ENCODE measurements at regions not wholly inside any gene's neighbourhood (a gene's known extent, or its start where the extent isn't known, plus 50 kb on each side); places are given as distances from the start of the nearest gene placed in this dataset.

GRCh38 chr22:22085702-22086500 lies 103.3 kb upstream of the TOP3B start:
- Histone ChIP-seq H3K4me1 (ENCODE audit: insufficient read depth, poor library complexity, severe bottlenecking) (no peaks in the 10 kb centered on the region), H3K27me3 (ENCODE audit: insufficient read depth, poor library complexity, severe bottlenecking) (no peaks in the 10 kb centered on the region), H3K4me3 (ENCODE audit: severe bottlenecking) (no peak overlapping the region), H3K36me3 (ENCODE audit: low read depth) (no peaks in the 10 kb centered on the region), H3K27ac (ENCODE audit: poor library complexity, severe bottlenecking) (no peak overlapping the region), H3K9me3 (ENCODE audit: severe bottlenecking) (no peaks in the 10 kb centered on the region)
- DNase-seq (ENCODE audit: low spot score): no peak
- ATAC-seq (ENCODE audit: low read depth): no peak
- TF ChIP-seq, protein P1, sequence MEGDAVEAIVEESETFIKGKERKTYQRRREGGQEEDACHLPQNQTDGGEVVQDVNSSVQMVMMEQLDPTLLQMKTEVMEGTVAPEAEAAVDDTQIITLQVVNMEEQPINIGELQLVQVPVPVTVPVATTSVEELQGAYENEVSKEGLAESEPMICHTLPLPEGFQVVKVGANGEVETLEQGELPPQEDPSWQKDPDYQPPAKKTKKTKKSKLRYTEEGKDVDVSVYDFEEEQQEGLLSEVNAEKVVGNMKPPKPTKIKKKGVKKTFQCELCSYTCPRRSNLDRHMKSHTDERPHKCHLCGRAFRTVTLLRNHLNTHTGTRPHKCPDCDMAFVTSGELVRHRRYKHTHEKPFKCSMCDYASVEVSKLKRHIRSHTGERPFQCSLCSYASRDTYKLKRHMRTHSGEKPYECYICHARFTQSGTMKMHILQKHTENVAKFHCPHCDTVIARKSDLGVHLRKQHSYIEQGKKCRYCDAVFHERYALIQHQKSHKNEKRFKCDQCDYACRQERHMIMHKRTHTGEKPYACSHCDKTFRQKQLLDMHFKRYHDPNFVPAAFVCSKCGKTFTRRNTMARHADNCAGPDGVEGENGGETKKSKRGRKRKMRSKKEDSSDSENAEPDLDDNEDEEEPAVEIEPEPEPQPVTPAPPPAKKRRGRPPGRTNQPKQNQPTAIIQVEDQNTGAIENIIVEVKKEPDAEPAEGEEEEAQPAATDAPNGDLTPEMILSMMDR (IDR thresholded peaks at IDR 0.05; ENCODE audit: poor library complexity, severe bottlenecking): no peak

- no peaks in the 10 kb centered on the region for H3K4me1 ChIP-seq (ENCODE audit: insufficient read depth, poor library complexity, severe bottlenecking)
- ATAC-seq (ENCODE audit: low read depth) (no peak), DNase-seq (ENCODE audit: low spot score) (no peak)
- no peak overlapping the region for H3K27ac ChIP-seq (ENCODE audit: poor library complexity, severe bottlenecking)
- H3K4me3 ChIP-seq (ENCODE audit: severe bottlenecking): no peak overlapping the region
- TF ChIP-seq, protein P1 (IDR thresholded peaks at IDR 0.05; ENCODE audit: poor library complexity, severe bottlenecking): no peak
- H3K27me3 ChIP-seq (ENCODE audit: insufficient read depth, poor library complexity, severe bottlenecking): no peaks in the 10 kb centered on the region
- no peaks in the 10 kb centered on the region for H3K9me3 ChIP-seq (ENCODE audit: severe bottlenecking)
- no peaks in the 10 kb centered on the region for H3K36me3 ChIP-seq (ENCODE audit: low read depth)
Observed at GRCh38 chr22:22084089-22084711, 101.6 kb upstream of the TOP3B start.

- no peaks in the 10 kb centered on the region for H3K27me3 ChIP-seq (ENCODE audit: insufficient read depth, poor library complexity, severe bottlenecking)
- ATAC-seq (ENCODE audit: low read depth) (no peak), DNase-seq (ENCODE audit: low spot score) (no peak)
Observed at GRCh38 chr22:22082960-22083359, 100.4 kb upstream of the TOP3B start.

GRCh38 chr22:22082229-22082835 lies 99.7 kb upstream of the TOP3B start:
- TF ChIP-seq, protein P1 (IDR thresholded peaks at IDR 0.05; ENCODE audit: poor library complexity, severe bottlenecking): no peak
- no peaks in the 10 kb centered on the region for H3K27me3 ChIP-seq (ENCODE audit: insufficient read depth, poor library complexity, severe bottlenecking)
- ATAC-seq (ENCODE audit: low read depth) (no peak), DNase-seq (ENCODE audit: low spot score) (no peak)
- H3K4me3 ChIP-seq (ENCODE audit: severe bottlenecking): no peak overlapping the region
- no peak overlapping the region for H3K27ac ChIP-seq (ENCODE audit: poor library complexity, severe bottlenecking)
- peaks cover 1% of the 10 kb centered on the region for H3K4me1 ChIP-seq (ENCODE audit: insufficient read depth, poor library complexity, severe bottlenecking)
- no peaks in the 10 kb centered on the region for H3K9me3 ChIP-seq (ENCODE audit: severe bottlenecking)
- H3K36me3 ChIP-seq (ENCODE audit: low read depth): no peaks in the 10 kb centered on the region

More at GRCh38 chr22:22082960-22083359, 100.4 kb upstream of the TOP3B start:
- Histone ChIP-seq H3K36me3 (ENCODE audit: low read depth) (no peaks in the 10 kb centered on the region), H3K27ac (ENCODE audit: poor library complexity, severe bottlenecking) (no peak overlapping the region), H3K4me3 (ENCODE audit: severe bottlenecking) (no peak overlapping the region), H3K4me1 (ENCODE audit: insufficient read depth, poor library complexity, severe bottlenecking) (no peaks in the 10 kb centered on the region), H3K9me3 (ENCODE audit: severe bottlenecking) (no peaks in the 10 kb centered on the region)
- TF ChIP-seq, protein P1 (IDR thresholded peaks at IDR 0.05; ENCODE audit: poor library complexity, severe bottlenecking): no peak

All from RWPE2 (cell line).